Esophagus muscularis mucosa (tissue), 4 donors: ENCODE measurements at regions not wholly inside any gene's neighbourhood (a gene's known extent, or its start where the extent isn't known, plus 50 kb on each side); places are given as distances from the start of the nearest gene placed in this dataset.

Experiments used
- DNase-seq: peaks from one replicate; pipeline ENCODE4 v3.0.0-alpha.2; 2017; ENCODE audit errors: extremely low spot score
- H3K27ac ChIP-seq, 4 donors: fragments of 200-600 bp; sonication (generic); replicated peaks in 1 of 4; 1 replicate in 3 of 4; 2 replicates in 1 of 4; pipeline ENCODE4 v1.5.1; 2016 to 2019; ENCODE audit warnings: mild to moderate bottlenecking in 1 of 4
- H3K27me3 ChIP-seq, 4 donors: fragments of 200-600 bp; sonication (generic); one replicate each; pipeline versions ENCODE4 v1.5.1 to v1.6.0; 2016 to 2019
- H3K36me3 ChIP-seq, 4 donors: fragments of 200-600 bp; sonication (generic); one replicate each; pipeline ENCODE4 v1.5.1; 2016 to 2019
- H3K4me1 ChIP-seq, 4 donors: fragments of 200-600 bp; sonication (generic); one replicate each; pipeline ENCODE4 v1.5.1; 2016 to 2019
- H3K4me3 ChIP-seq, 4 donors: fragments of 200-600 bp; sonication (generic); 1 replicate in 2 of 4; 2 replicates in 2 of 4; pipeline ENCODE4 v1.5.1; 2016 to 2019; ENCODE audit warnings: mild to moderate bottlenecking in 4 of 4, moderate library complexity in 1 of 4
- H3K9me3 ChIP-seq, 4 donors: fragments of 200-600 bp; sonication (generic); 1 replicate in 3 of 4; 2 replicates in 1 of 4; pipeline ENCODE4 v1.5.1; 2016 to 2019
- CTCF ChIP-seq, 3 experiments: fragments of 200-600 bp in 2 of 3; fragments of 450-650 bp in 1 of 3; sonication (generic) in 2 of 3; IDR thresholded peaks; one replicate each; pipeline ENCODE4 v1.5.1; 2017 to 2019; ENCODE audit warnings: antibody characterized with exemption in 3 of 3, mild to moderate bottlenecking in 2 of 3, moderate library complexity in 1 of 3
- EP300 ChIP-seq: sonication (generic); formaldehyde crosslinking; IDR thresholded peaks from one replicate; pipeline ENCODE4 v1.6.1; 2017; ENCODE audit warnings: antibody characterized with exemption
- POLR2A ChIP-seq: fragments of 450-650 bp; IDR thresholded peaks from one replicate; pipeline ENCODE4 v1.6.1; 2017; ENCODE audit warnings: antibody characterized with exemption, moderate library complexity, mild to moderate bottlenecking, low read depth
- POLR2AphosphoS5 ChIP-seq, 2 donors: sonication (generic); formaldehyde crosslinking; IDR thresholded peaks; one replicate each; pipeline ENCODE4 v1.6.1; 2017; ENCODE audit warnings: antibody characterized with exemption in 2 of 2
- WGBS: methylation state at CpG from one replicate; pipeline ENCODE4 v1.1.5; 2018; 5-methylcytosine and 5-hydroxymethylcytosine counted together
- intact Hi-C: fragments of 100-400 bp; cut with DNase I; formaldehyde crosslinking; loops from one replicate; pipeline ENCODE4 v1.15.1; 2023

DNA sequence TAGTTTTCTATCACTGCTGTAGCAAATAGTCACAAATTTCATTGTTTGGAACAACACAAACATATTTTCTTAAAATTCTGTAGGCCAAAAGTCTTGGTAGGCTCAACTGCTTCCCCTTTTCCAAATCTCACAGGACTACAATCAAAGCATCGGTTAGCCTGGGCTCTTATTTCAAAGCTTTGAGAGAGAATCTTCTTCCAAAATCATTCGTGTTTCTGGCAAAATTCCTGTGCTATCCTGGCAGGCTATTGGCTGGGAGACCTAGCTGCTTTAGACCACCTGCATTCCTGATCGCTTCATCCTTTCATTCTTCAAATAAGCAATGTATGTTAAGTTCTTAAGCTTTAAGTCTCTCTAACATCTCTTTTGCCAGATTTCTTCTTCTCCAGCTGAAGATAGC lies 629.8 kb upstream of the CDH18 start:
- no peaks in the 10 kb centered on the region for H3K4me1 ChIP-seq
- no peak for TF ChIP-seq POLR2A
- TF ChIP-seq EP300: no peak
- TF ChIP-seq POLR2AphosphoS5 (IDR thresholded peaks at IDR 0.05): no peak
- no peak for TF ChIP-seq CTCF (IDR thresholded peaks at IDR 0.05)
- no peaks in the 10 kb centered on the region for H3K9me3 ChIP-seq
- intact Hi-C loops: no loop called here
- 52% methylated on average over 3 of the region's 3 CpGs for WGBS
- DNase-seq: no peak
- no peaks in the 10 kb centered on the region for H3K27me3 ChIP-seq
- H3K4me3 ChIP-seq: no peak overlapping the region
- H3K27ac ChIP-seq: no peak overlapping the region
- no peaks in the 10 kb centered on the region for H3K36me3 ChIP-seq

DNA sequence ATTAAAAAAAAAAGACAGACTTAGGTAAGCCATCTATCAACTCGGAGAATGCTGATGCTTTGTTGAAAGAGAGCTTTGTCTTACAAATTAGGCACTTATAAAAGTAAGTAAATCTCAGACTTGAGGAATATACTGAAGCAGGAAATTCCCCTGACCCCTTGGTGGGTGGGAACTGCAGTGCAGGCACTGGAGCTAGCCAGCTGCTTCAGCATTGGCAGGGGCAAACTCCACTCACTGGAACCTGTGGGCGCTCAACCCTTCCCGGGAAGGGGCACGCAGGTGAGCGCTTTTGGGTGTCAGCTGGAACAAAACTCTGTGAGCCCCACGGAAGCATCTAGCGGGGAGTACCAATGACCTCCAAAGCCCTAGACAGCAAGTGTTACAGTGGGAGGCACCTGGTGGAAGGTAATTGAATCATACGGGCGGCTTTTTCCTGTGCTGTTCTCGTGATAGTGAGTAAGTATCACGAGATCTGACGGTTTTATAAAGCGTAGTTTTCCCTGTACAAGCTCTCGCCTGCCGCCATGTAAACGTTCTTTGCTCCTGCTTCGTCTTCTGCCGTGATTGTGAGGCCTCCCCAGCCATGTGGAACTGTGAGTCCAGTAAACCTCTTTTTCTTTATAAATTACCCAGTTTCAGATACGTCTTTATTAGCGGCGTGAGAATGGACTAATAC lies 628.0 kb upstream of the CDH18 start:
- intact Hi-C loops: no loop called here
- no peak for DNase-seq
- Histone ChIP-seq H3K36me3 (no peaks in the 10 kb centered on the region), H3K4me1 (no peaks in the 10 kb centered on the region), H3K4me3 (no peak overlapping the region), H3K9me3 (no peaks in the 10 kb centered on the region), H3K27me3 (no peaks in the 10 kb centered on the region), H3K27ac (no peak overlapping the region)
- 92% methylated on average over 21 of the region's 21 CpGs for WGBS
- TF ChIP-seq POLR2AphosphoS5 (IDR thresholded peaks at IDR 0.05) (no peak), CTCF (IDR thresholded peaks at IDR 0.05) (no peak), POLR2A (no peak), EP300 (no peak)

DNA sequence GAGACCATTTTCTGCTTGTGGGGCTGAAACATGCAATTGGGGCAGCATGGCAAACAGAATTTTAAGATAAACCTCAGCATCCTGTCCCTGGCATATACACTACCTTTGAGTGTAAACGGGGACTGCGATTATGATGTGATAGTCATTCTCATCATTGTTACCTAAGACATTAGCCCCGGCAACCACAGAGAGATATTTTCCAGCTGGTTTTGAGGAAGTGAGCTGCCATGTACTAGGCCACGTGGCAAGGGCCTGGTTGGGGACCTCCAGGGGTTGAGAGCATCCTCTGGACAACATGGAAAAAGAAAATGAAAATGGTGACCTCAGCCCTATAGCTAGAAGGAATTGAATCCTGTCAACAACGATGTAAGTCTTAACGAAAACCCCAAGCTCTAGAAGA lies 623.6 kb upstream of the CDH18 start:
- WGBS: 63% methylated on average over 6 of the region's 6 CpGs
- TF ChIP-seq EP300 (no peak), POLR2AphosphoS5 (IDR thresholded peaks at IDR 0.05) (no peak), CTCF (IDR thresholded peaks at IDR 0.05) (no peak), POLR2A (no peak)
- Histone ChIP-seq H3K9me3 (no peaks in the 10 kb centered on the region), H3K27me3 (no peaks in the 10 kb centered on the region), H3K4me3 (no peak overlapping the region), H3K27ac (no peak overlapping the region), H3K4me1 (no peaks in the 10 kb centered on the region), H3K36me3 (no peaks in the 10 kb centered on the region)
- DNase-seq: no peak
- intact Hi-C loops: no loop called here

DNA sequence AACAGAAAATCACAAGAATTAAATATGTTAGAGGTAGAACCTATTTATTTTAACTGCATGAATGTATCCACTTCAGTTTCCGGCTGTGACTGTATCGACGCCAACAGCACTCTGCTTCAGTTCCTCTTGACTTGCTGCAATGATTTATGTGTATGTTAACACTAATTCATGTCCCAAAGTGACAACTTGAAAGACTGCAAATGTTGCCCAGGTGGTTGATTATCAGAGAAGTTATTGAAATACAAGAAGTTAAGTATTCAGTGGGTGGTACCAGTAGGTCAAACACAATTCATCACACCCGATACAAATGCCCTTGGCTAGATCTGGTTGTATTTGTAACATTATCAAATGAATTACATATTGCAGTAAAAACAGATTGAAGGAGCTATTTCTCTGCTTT lies 622.7 kb upstream of the CDH18 start:
- TF ChIP-seq CTCF (IDR thresholded peaks at IDR 0.05): no peak
- TF ChIP-seq EP300: no peak
- TF ChIP-seq POLR2AphosphoS5 (IDR thresholded peaks at IDR 0.05): no peak
- no peak for TF ChIP-seq POLR2A
- no peak for DNase-seq
- 50% methylated on average over 4 of the region's 4 CpGs for WGBS
- H3K27ac ChIP-seq: no peak overlapping the region
- H3K9me3 ChIP-seq: no peaks in the 10 kb centered on the region
- H3K36me3 ChIP-seq: no peaks in the 10 kb centered on the region
- H3K4me1 ChIP-seq: no peaks in the 10 kb centered on the region
- H3K4me3 ChIP-seq: no peak overlapping the region
- intact Hi-C loops: no loop called here
- H3K27me3 ChIP-seq: no peaks in the 10 kb centered on the region

DNA sequence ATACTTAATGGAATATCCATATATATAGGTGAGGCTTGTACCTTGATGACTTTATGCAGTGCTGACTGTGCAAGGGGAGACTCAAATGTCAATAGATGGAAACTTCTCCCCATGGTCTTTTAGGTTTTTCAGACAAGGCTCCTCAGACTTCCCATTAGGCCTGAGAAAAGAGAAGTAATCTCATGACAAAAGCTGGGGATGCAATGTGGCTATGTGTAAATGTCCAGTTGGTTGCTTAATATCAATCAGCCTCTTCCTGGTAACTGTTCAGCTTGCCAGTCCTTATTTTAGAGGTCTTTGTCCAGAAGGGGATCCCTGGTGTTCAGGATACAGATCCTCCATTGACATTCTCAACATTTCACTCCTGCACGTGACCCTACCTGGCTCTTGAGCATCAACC lies 621.1 kb upstream of the CDH18 start:
- 100% methylated on average over 1 of the region's 1 CpG for WGBS
- DNase-seq: no peak

More for the DNA sequence above, 621.1 kb upstream of the CDH18 start:
- no peak overlapping the region for H3K4me3 ChIP-seq
- no peaks in the 10 kb centered on the region for H3K27me3 ChIP-seq
- no peaks in the 10 kb centered on the region for H3K9me3 ChIP-seq
- no peaks in the 10 kb centered on the region for H3K4me1 ChIP-seq
- H3K27ac ChIP-seq: no peak overlapping the region
- TF ChIP-seq CTCF (IDR thresholded peaks at IDR 0.05): no peak
- no peak for TF ChIP-seq EP300
- TF ChIP-seq POLR2AphosphoS5 (IDR thresholded peaks at IDR 0.05): no peak
- TF ChIP-seq POLR2A: no peak
- intact Hi-C loops: no loop called here
- H3K36me3 ChIP-seq: no peaks in the 10 kb centered on the region
